ENCODE measurements at regions not wholly inside any gene's neighbourhood (a gene's known extent, or its start where the extent isn't known, plus 50 kb on each side); places are given as distances from the start of the nearest gene placed in this dataset.

- Histone ChIP-seq H2BK120ac (ENCODE audit: low read depth, low read length, poor library complexity, severe bottlenecking) (no peak overlapping the region), H3K27me3 (ENCODE audit: insufficient read depth, low read length) (no peaks in the 10 kb centered on the region), H2AFZ (ENCODE audit: low read length) (no peak overlapping the region), H3K14ac (ENCODE audit: insufficient read depth, low read length) (no peak overlapping the region), H3K79me1 (ENCODE audit: insufficient read depth, low read depth, low read length, poor library complexity, severe bottlenecking) (no peaks in the 10 kb centered on the region), H2BK20ac (ENCODE audit: low read depth, low read length, poor library complexity, severe bottlenecking) (no peak overlapping the region), H3K9me3 (ENCODE audit: control insufficient read depth, low read depth, low read length) (no peaks in the 10 kb centered on the region), H2BK12ac (ENCODE audit: insufficient read length, low read depth, low read length) (no peak overlapping the region), H3K23me2 (ENCODE audit: insufficient read length, low read depth, low read length, poor library complexity, severe bottlenecking) (no peaks in the 10 kb centered on the region), H3K4ac (ENCODE audit: low read depth, low read length) (no peak overlapping the region), H3K27ac (ENCODE audit: insufficient read length, low read depth, low read length) (no peak overlapping the region), H3K9ac (ENCODE audit: extremely low read depth, insufficient read length, low read length) (no peak overlapping the region), H4K91ac (ENCODE audit: insufficient read length, low read depth, low read length) (no peak overlapping the region), H3K23ac (ENCODE audit: insufficient read length, low read depth, low read length) (no peak overlapping the region), H4K5ac (ENCODE audit: insufficient read length, low read depth, low read length) (no peak overlapping the region), H3K4me1 (ENCODE audit: insufficient read depth, low read length) (no peaks in the 10 kb centered on the region), H3T11ph (ENCODE audit: low read length) (no peak overlapping the region), H3K56ac (ENCODE audit: insufficient read length, low read depth, low read length) (no peak overlapping the region), H3K18ac (ENCODE audit: insufficient read length, low read depth, low read length) (no peak overlapping the region), H3K4me2 (ENCODE audit: insufficient read depth, insufficient read length, low read length) (no peak overlapping the region), H2BK5ac (ENCODE audit: insufficient read length, low read length) (no peak overlapping the region), H2BK15ac (ENCODE audit: low read depth, low read length) (no peak overlapping the region), H2AK5ac (ENCODE audit: insufficient read length, low read length) (no peak overlapping the region), H3K79me2 (ENCODE audit: insufficient read depth, low read length) (no peaks in the 10 kb centered on the region), H4K20me1 (ENCODE audit: control insufficient read depth, insufficient read depth, insufficient read length) (no peaks in the 10 kb centered on the region), H4K8ac (replicated peaks; ENCODE audit: insufficient read length, low read depth, low read length) (no peak overlapping the region)
- H3K4me3 Mint-ChIP-seq, result no peak overlapping the region
- TF ChIP-seq, protein P1, sequence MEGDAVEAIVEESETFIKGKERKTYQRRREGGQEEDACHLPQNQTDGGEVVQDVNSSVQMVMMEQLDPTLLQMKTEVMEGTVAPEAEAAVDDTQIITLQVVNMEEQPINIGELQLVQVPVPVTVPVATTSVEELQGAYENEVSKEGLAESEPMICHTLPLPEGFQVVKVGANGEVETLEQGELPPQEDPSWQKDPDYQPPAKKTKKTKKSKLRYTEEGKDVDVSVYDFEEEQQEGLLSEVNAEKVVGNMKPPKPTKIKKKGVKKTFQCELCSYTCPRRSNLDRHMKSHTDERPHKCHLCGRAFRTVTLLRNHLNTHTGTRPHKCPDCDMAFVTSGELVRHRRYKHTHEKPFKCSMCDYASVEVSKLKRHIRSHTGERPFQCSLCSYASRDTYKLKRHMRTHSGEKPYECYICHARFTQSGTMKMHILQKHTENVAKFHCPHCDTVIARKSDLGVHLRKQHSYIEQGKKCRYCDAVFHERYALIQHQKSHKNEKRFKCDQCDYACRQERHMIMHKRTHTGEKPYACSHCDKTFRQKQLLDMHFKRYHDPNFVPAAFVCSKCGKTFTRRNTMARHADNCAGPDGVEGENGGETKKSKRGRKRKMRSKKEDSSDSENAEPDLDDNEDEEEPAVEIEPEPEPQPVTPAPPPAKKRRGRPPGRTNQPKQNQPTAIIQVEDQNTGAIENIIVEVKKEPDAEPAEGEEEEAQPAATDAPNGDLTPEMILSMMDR (conservative IDR thresholded peaks at IDR 0.05), result no peak
- no peak overlapping the region for H3K27ac Mint-ChIP-seq
- peaks cover 0 to 6% of the 10 kb centered on the region in 2 experiments; a peak in 1 of 4 replicates for H3K4me1 Mint-ChIP-seq
- H3K27me3 Mint-ChIP-seq (ENCODE audit: low read depth), result no peaks in the 10 kb centered on the region; the same call in 1 of the 2 replicates
- no CpG with 5 or more reads among the region's 3 CpGs for WGBS (ENCODE audit: extremely low coverage, insufficient read length, low lambda C conversion rate)
- no peak for DNase-seq
- no peaks in the 10 kb centered on the region for H3K36me3 Mint-ChIP-seq (ENCODE audit: insufficient read depth in 1 of 3, low read depth in 3 of 3)
- no peaks in the 10 kb centered on the region for H3K9me3 Mint-ChIP-seq
Measured at GRCh38 chr6:126803769-126804168, 314.7 kb upstream of the RSPO3 start.

Measured in H9 (cell line).